ENCODE measurements at regions not wholly inside any gene's neighbourhood (a gene's known extent, or its start where the extent isn't known, plus 50 kb on each side); places are given as distances from the start of the nearest gene placed in this dataset.

DNA sequence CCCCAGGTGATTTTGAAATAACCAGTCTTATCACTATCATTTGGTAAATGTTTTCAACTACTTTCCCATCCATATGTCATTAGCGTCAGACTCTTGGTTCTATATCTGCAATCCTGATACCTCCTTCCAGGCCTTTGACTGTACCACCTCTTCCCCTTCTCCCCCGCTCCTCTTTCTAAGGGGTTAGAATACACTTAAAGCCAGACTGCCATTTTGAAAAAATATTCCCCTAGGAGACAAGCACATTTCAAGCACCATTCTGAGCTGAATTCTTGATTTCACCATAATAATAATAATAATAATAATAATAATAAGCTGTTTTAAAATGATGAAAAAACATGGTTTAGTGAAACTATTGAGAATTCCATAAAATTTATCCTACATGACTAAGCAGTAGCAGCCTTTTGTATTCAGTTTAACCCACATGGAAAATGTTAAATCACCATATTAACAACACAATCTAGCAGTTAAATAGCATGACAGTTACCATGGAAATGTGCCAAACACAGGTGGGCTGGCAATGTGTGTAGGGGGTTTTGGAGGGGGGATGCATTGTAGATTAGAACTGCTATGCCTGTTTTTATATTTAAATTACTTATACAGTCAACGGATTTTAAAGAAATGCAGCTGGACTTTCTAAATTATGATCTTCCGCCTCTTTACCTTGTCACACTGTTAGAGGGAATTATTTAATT is 480.2 kb upstream of the DEPDC1 start:
- DNase-seq (ENCODE audit: extremely low read depth in 1 of 11, low read depth in 9 of 11, low spot score in 4 of 11) = peak in 1 of 11 donors; percentile 25

- DNase-seq (ENCODE audit: extremely low read depth in 1 of 11, low read depth in 9 of 11, low spot score in 4 of 11) = no peak
These were observed 483.0 kb upstream of the DEPDC1 start for GRCh38 chr1:68979891-68980290.

DNA sequence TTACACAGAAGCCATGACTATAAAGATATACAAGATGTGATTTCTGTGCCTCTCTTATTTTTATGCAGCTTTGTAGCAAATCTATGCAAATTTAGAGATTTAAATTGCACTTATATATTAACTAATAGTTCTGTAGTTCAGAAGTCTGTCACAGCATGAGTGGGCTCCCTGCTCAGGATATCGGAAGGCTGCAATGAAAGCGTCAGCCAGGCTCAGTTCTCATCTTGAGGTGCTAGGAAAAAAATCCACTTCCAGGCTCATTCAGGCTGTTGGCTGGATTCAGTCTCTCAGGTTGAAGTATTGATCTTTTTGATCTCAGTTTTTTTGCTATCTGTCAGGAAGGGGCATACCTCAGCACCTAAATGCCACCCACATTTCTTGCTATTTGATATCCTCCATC is 487.4 kb upstream of the DEPDC1 start:
- DNase-seq (ENCODE audit: extremely low read depth in 1 of 11, low read depth in 9 of 11, low spot score in 4 of 11) = no peak

- DNase-seq (ENCODE audit: extremely low read depth in 1 of 11, low read depth in 9 of 11, low spot score in 4 of 11) = no peak
These were observed 497.2 kb upstream of the DEPDC1 start for GRCh38 chr1:68994096-68994495.

GRCh38 chr1:69016468-69016867 is 519.6 kb upstream of the DEPDC1 start:
- DNase-seq (ENCODE audit: extremely low read depth in 1 of 11, low read depth in 9 of 11, low spot score in 4 of 11) = no peak

DNA sequence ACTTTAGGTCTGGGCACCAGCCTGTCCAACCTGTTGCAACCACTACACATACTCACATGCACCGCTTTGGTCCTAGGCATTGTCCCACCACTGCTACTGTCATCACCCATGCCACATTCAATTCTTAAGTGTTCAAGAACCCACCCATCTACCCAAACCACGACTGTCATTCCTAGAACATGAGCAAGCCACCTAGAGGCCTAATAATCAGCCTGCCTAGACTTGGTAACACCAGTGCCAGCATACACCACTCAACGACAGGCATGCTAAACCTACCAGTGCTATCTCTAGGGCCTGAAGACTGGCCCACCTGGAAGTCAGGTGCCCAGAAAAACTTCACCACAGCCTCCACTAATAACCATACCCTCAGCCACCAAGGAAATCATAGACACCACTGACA is 532.8 kb upstream of the DEPDC1 start:
- no peak for DNase-seq (ENCODE audit: extremely low read depth in 1 of 11, low read depth in 9 of 11, low spot score in 4 of 11)

GRCh38 chr1:69038379-69038778 is 529.3 kb upstream of the LRRC7 start:
- DNase-seq (ENCODE audit: extremely low read depth in 1 of 11, low read depth in 9 of 11, low spot score in 4 of 11) = no peak

DNA sequence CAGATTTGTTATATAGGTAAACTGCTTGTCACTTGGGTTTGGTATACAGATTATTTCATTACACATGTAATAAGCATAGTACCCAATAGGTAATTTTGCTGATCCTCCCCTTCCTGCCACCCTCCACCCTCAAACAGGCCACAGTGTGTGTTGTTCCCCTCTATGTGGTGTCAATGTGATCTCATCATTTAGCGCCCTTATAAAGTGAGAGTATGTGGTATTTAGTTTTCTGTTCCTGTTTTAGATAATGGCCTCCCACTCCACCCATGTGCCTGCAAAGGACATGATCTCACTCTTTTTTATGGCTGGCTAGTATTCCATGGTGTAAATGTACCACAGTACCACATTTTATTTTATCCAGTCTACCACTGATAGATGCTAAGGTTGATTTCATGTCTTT is 522.1 kb upstream of the LRRC7 start:
- DNase-seq (ENCODE audit: extremely low read depth in 1 of 11, low read depth in 9 of 11, low spot score in 4 of 11) = no peak

DNA sequence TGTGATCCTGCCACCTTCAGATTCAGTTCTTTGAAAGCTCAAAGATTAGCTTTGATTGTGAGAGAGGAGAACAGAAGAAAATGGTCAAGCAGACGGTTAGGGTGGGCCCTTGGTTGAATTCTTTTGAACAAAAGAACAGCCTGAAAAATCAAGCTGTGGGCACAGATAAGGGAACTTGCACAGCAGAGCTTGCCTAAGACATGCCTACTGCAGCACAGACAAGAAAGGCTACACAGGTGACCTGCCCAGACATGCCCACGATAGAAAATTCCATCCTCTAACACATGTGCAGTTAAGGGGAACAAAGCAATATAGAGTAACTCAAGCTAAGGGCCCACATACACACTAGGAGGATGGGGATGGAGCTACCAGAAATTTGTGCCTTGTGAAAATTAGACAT is 512.5 kb upstream of the LRRC7 start:
- DNase-seq (ENCODE audit: extremely low read depth in 1 of 11, low read depth in 9 of 11, low spot score in 4 of 11) = no peak

- no peak for DNase-seq (ENCODE audit: extremely low read depth in 1 of 11, low read depth in 9 of 11, low spot score in 4 of 11)
These were observed 509.3 kb upstream of the LRRC7 start for GRCh38 chr1:69058454-69058853.

GRCh38 chr1:69070660-69071373 is 496.9 kb upstream of the LRRC7 start:
- DNase-seq (ENCODE audit: extremely low read depth in 1 of 11, low read depth in 9 of 11, low spot score in 4 of 11) = no peak

GRCh38 chr1:69073176-69073575 is 494.5 kb upstream of the LRRC7 start:
- DNase-seq (ENCODE audit: extremely low read depth in 1 of 11, low read depth in 9 of 11, low spot score in 4 of 11) = no peak

DNA sequence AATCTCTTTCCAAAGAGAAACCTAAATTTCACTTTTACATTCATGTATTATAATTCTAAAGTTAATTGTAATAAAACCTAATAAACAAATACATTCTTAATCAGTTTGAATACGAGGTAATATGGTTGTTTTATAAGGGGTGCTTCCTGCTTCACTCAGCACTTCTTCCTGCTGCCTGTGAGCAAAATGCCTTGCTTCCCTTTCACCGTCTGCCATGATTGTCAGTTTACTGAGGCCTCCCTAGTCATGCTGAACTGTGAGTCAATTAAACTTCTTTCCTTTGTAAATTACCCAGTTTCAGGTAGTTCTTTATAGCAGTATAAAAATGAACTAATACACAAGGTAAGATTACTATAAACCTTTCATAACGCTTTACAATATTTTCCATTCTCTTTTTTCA is 491.1 kb upstream of the LRRC7 start:
- DNase-seq (ENCODE audit: extremely low read depth in 1 of 11, low read depth in 9 of 11, low spot score in 4 of 11) = no peak

DNA sequence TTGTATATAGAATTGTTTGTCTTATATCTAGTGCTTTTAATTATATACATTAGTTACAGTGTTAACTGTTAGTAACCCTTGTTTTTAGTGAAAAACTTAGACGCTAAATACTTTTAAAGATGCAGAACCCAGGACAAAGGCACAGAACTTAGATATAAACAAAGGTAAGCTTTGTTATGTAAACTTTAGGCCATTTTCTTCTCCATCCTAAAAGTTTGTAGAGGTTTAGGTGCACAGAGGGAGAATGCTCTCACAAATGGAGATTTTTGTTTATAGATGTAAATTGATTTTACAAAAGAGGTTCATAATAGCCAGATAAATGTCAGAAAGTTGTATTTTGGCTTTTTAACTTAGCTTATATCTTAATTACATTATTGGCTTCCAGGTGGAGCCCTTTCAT is 490.5 kb upstream of the LRRC7 start:
- DNase-seq (ENCODE audit: extremely low read depth in 1 of 11, low read depth in 9 of 11, low spot score in 4 of 11) = no peak

- no peak for DNase-seq (ENCODE audit: extremely low read depth in 1 of 11, low read depth in 9 of 11, low spot score in 4 of 11)
These were observed 490.1 kb upstream of the LRRC7 start for GRCh38 chr1:69077633-69078032.

GRCh38 chr1:69081668-69082067 is 486.1 kb upstream of the LRRC7 start:
- no peak for DNase-seq (ENCODE audit: extremely low read depth in 1 of 11, low read depth in 9 of 11, low spot score in 4 of 11)

DNA sequence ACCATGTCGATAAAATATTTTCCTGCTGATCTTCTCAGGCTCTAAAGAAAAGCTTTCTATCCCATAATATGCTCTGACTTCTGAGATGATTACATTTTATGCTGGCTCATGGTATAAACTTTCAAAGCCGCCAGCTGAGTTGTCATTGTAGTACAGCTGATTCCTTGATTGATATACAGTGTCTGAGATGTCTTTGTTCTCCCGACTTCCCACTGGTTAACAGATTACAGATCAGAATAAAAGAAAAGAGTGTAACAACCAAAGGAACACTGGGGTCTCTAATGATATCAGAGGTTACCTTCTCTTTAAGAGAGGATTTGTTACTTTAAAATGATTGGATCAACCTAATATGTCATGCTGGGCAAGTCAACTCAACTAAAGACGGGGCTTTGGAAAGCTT is 485.4 kb upstream of the LRRC7 start:
- no peak for DNase-seq (ENCODE audit: extremely low read depth in 1 of 11, low read depth in 9 of 11, low spot score in 4 of 11)

- no peak for DNase-seq (ENCODE audit: extremely low read depth in 1 of 11, low read depth in 9 of 11, low spot score in 4 of 11)
These were observed 481.6 kb upstream of the LRRC7 start for GRCh38 chr1:69086148-69086547.

GRCh38 chr1:69088571-69088970 is 479.2 kb upstream of the LRRC7 start:
- peak in 2 of 11 donors; percentile 1 to 7 for DNase-seq (ENCODE audit: extremely low read depth in 1 of 11, low read depth in 9 of 11, low spot score in 4 of 11)

GRCh38 chr1:69090170-69090569 is 477.6 kb upstream of the LRRC7 start:
- no peak for DNase-seq (ENCODE audit: extremely low read depth in 1 of 11, low read depth in 9 of 11, low spot score in 4 of 11)

DNA sequence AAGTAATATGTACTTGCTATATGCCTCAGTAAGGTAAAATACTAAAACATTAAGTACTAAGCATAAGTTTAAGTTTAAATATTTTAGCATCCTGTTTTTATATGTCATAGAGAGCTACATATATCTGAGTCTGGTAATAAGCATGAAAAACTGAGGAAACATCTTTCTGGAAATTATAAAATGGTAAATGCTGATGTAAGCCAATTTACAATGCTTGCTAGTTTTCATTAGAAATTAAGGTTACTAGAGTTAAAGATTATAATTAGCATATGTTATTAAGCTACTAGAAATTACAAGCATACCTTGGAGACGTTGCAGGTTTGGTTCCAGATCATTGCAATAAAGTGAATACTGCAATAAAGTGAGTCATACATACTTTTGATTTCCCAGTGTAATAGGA is 477.0 kb upstream of the LRRC7 start:
- no peak for DNase-seq (ENCODE audit: extremely low read depth in 1 of 11, low read depth in 9 of 11, low spot score in 4 of 11)
